ENCODE measurements at regions not wholly inside any gene's neighbourhood (a gene's known extent, or its start where the extent isn't known, plus 50 kb on each side); places are given as distances from the start of the nearest gene placed in this dataset.

GRCh38 chr6:129759796-129760605 lies 50.0 kb upstream of the ARHGAP18 start:
- DNase-seq = no peak
- POLR2A ChIA-PET = no interaction called here
- CTCF ChIA-PET = interaction anchor here (0.6 to 1.3 kb wide), 4 partner anchors 13 to 138 kb away, joined by 3 to 6 read pairs (median 3); no protein-coding TSS in a partner anchor
- no peak overlapping the region for H3K4me3 Mint-ChIP-seq
- intact Hi-C loops (cut with DNase I, micrococcal nuclease) = no loop called here
- H3K27me3 Mint-ChIP-seq = peaks cover 17% of the 10 kb centered on the region
- H3K36me3 Mint-ChIP-seq (ENCODE audit: low read depth) = no peaks in the 10 kb centered on the region
- H3K4me1 Mint-ChIP-seq = no peaks in the 10 kb centered on the region
- no peak for ATAC-seq
- no peaks in the 10 kb centered on the region for H3K9me3 Mint-ChIP-seq (ENCODE audit: low read depth)
- no peak overlapping the region for H3K27ac Mint-ChIP-seq
